HG02678 (cell line): ENCODE measurements at regions not wholly inside any gene's neighbourhood (a gene's known extent, or its start where the extent isn't known, plus 50 kb on each side); places are given as distances from the start of the nearest gene placed in this dataset.

Experiments used
- ATAC-seq: cut with Tn5 transposase; IDR thresholded peaks from one replicate; pipeline ENCODE4 v1.9.1; 2021; ENCODE audit warnings: mild to moderate bottlenecking, moderate library complexity; ENCODE audit not compliant: unreplicated experiment

- ATAC-seq = no peak
These were observed 1046.7 kb upstream of the MAP3K7 start for GRCh38 chr6:91633374-91634111.

GRCh38 chr6:91632308-91632707 lies 1045.4 kb upstream of the MAP3K7 start:
- ATAC-seq = no peak

GRCh38 chr6:91631227-91631626 lies 1044.4 kb upstream of the MAP3K7 start:
- no peak for ATAC-seq

GRCh38 chr6:91626911-91627310 lies 1040.0 kb upstream of the MAP3K7 start:
- no peak for ATAC-seq

GRCh38 chr6:91613481-91613880 lies 1026.6 kb upstream of the MAP3K7 start:
- ATAC-seq = no peak

GRCh38 chr6:91611190-91611589 lies 1024.3 kb upstream of the MAP3K7 start:
- ATAC-seq = no peak

- no peak for ATAC-seq
These were observed 1021.6 kb upstream of the MAP3K7 start for GRCh38 chr6:91608428-91608827.

- ATAC-seq = no peak
These were observed 1019.5 kb upstream of the MAP3K7 start for GRCh38 chr6:91606148-91606901.

GRCh38 chr6:91600561-91600960 lies 1013.7 kb upstream of the MAP3K7 start:
- no peak for ATAC-seq

- no peak for ATAC-seq
These were observed 1003.3 kb upstream of the MAP3K7 start for GRCh38 chr6:91590191-91590590.

GRCh38 chr6:91580635-91581034 lies 993.8 kb upstream of the MAP3K7 start:
- no peak for ATAC-seq

GRCh38 chr6:91575032-91575431 lies 988.2 kb upstream of the MAP3K7 start:
- ATAC-seq = peak; percentile 93

- ATAC-seq = no peak
These were observed 987.0 kb upstream of the MAP3K7 start for GRCh38 chr6:91573826-91574416.

GRCh38 chr6:91572878-91573277 lies 986.0 kb upstream of the MAP3K7 start:
- ATAC-seq = no peak

- no peak for ATAC-seq
These were observed 982.2 kb upstream of the MAP3K7 start for GRCh38 chr6:91569071-91569470.

- no peak for ATAC-seq
These were observed 979.6 kb upstream of the MAP3K7 start for GRCh38 chr6:91566467-91566866.

- ATAC-seq = no peak
These were observed 978.3 kb upstream of the MAP3K7 start for GRCh38 chr6:91565207-91565606.

- ATAC-seq = no peak
These were observed 976.1 kb upstream of the MAP3K7 start for GRCh38 chr6:91562955-91563354.

GRCh38 chr6:91560409-91560808 lies 973.5 kb upstream of the MAP3K7 start:
- ATAC-seq = no peak

- no peak for ATAC-seq
These were observed 954.0 kb upstream of the MAP3K7 start for GRCh38 chr6:91540902-91541301.

- no peak for ATAC-seq
These were observed 952.6 kb upstream of the MAP3K7 start for GRCh38 chr6:91539456-91539855.

GRCh38 chr6:91538622-91539021 lies 951.8 kb upstream of the MAP3K7 start:
- ATAC-seq = no peak
